ENCODE measurements at regions not wholly inside any gene's neighbourhood (a gene's known extent, or its start where the extent isn't known, plus 50 kb on each side); places are given as distances from the start of the nearest gene placed in this dataset.

GRCh38 chr10:29030900-29031299, 258.0 kb upstream of the LYZL1 start:
- TF ChIP-seq, protein P1, sequence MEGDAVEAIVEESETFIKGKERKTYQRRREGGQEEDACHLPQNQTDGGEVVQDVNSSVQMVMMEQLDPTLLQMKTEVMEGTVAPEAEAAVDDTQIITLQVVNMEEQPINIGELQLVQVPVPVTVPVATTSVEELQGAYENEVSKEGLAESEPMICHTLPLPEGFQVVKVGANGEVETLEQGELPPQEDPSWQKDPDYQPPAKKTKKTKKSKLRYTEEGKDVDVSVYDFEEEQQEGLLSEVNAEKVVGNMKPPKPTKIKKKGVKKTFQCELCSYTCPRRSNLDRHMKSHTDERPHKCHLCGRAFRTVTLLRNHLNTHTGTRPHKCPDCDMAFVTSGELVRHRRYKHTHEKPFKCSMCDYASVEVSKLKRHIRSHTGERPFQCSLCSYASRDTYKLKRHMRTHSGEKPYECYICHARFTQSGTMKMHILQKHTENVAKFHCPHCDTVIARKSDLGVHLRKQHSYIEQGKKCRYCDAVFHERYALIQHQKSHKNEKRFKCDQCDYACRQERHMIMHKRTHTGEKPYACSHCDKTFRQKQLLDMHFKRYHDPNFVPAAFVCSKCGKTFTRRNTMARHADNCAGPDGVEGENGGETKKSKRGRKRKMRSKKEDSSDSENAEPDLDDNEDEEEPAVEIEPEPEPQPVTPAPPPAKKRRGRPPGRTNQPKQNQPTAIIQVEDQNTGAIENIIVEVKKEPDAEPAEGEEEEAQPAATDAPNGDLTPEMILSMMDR (optimal IDR thresholded peaks at IDR 0.05 in 1 of 3, IDR thresholded peaks at IDR 0.05 in 1 of 3, conservative IDR thresholded peaks at IDR 0.05 in 1 of 3; ENCODE audit: extremely low read depth in 1 of 3, insufficient read depth in 2 of 3, low read length in 3 of 3) = no peak
- TF ChIP-seq EZH2 (IDR thresholded peaks at IDR 0.05; ENCODE audit: low read length) = no peak
